ENCODE measurements at regions not wholly inside any gene's neighbourhood (a gene's known extent, or its start where the extent isn't known, plus 50 kb on each side); places are given as distances from the start of the nearest gene placed in this dataset.
"Not testable (repeated sequence)": the region's sequence is repeated elsewhere in the genome, so short reads cannot be mapped to it uniquely, and the experiment has no call there.

DNA sequence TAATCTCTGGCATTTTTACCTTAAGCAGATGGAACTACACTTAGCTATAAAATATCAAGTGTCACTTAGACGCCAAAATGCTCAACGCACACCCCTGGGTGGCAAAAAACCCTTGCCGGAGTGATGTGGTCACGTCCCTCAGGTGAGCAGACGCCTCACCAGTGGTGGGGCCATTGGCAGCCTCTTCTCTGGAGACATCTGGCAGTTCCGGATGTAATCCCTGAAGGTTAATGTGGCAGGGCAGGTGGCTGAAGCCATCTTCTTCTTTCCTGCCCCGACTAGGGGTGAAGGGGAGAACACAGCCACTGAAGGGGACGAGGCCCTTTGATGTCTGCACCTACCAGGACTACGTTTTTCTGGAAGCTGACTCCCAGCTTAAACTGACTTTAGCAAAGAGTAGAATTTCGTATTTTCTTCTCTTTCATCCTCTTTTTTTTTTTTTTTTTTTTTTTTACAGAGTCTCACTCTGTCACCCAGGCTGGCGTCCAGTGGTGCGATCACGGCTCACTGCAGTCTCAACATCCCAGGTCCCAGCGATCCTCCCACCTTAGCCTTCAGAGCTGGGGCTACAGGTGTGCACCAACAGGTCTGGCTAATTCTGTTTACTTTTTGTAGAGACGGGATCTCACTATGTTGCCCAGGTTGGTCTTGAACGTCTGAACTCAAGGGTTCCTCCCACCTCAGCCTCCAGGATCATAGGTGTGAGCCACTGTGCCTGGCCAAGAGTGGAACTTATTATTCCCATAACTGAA lies 152.1 kb downstream of the TTLL2 start:
- no peaks in the 10 kb centered on the region for H3K36me3 ChIP-seq
- H3K9me3 ChIP-seq (ENCODE audit: low read depth) = no peaks in the 10 kb centered on the region
- no peaks in the 10 kb centered on the region for H3K27me3 ChIP-seq
- TF ChIP-seq, protein P1, sequence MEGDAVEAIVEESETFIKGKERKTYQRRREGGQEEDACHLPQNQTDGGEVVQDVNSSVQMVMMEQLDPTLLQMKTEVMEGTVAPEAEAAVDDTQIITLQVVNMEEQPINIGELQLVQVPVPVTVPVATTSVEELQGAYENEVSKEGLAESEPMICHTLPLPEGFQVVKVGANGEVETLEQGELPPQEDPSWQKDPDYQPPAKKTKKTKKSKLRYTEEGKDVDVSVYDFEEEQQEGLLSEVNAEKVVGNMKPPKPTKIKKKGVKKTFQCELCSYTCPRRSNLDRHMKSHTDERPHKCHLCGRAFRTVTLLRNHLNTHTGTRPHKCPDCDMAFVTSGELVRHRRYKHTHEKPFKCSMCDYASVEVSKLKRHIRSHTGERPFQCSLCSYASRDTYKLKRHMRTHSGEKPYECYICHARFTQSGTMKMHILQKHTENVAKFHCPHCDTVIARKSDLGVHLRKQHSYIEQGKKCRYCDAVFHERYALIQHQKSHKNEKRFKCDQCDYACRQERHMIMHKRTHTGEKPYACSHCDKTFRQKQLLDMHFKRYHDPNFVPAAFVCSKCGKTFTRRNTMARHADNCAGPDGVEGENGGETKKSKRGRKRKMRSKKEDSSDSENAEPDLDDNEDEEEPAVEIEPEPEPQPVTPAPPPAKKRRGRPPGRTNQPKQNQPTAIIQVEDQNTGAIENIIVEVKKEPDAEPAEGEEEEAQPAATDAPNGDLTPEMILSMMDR (IDR thresholded peaks at IDR 0.05; ENCODE audit: low read depth, low read length) = no peak
- peaks cover 24% of the 10 kb centered on the region for H3K4me1 ChIP-seq (ENCODE audit: low read depth)
- DNase-seq (ENCODE audit: low read depth in 1 of 2, low spot score in 1 of 2) = no peak
- H3K27ac ChIP-seq = no peak overlapping the region
- no peak overlapping the region for H3K4me3 ChIP-seq

DNA sequence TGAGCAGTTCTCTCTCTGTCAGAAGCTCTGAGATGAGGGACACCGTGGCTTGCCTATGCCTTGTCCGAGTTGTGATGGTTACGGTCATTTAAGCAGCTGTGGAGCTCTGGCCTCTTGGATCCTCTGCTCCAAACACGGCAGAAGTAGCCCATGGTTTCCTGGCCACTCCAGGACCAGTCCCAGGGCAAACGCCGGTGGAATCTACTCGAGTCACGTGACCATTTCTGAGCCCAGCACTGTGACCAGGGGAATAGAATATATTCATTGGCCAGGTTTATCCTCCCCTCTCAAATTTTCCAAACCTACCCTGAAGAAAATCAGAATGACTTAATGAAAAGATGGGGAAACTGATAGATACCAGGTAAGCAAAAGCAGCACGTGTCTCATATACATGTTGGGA lies 152.8 kb downstream of the TTLL2 start:
- no peaks in the 10 kb centered on the region for H3K27me3 ChIP-seq
- no peaks in the 10 kb centered on the region for H3K9me3 ChIP-seq (ENCODE audit: low read depth)
- TF ChIP-seq, protein P1 (IDR thresholded peaks at IDR 0.05; ENCODE audit: low read depth, low read length) = no peak
- H3K4me3 ChIP-seq = no peak overlapping the region
- H3K36me3 ChIP-seq = no peaks in the 10 kb centered on the region
- H3K27ac ChIP-seq = no peak overlapping the region
- DNase-seq (ENCODE audit: low read depth in 1 of 2, low spot score in 1 of 2) = no peak
- H3K4me1 ChIP-seq (ENCODE audit: low read depth) = peaks cover 22% of the 10 kb centered on the region

- Histone ChIP-seq H3K4me3 (no peak overlapping the region), H3K27ac (no peak overlapping the region)
Measured at GRCh38 chr6:167479301-167479700, 154.4 kb downstream of the TTLL2 start.

GRCh38 chr6:167479901-167480648 lies 155.2 kb downstream of the TTLL2 start:
- no peak overlapping the region for H3K27ac ChIP-seq
- DNase-seq (ENCODE audit: low read depth in 1 of 2, low spot score in 1 of 2) = no peak
- TF ChIP-seq, protein P1 (IDR thresholded peaks at IDR 0.05; ENCODE audit: low read depth, low read length) = no peak
- peaks cover 9% of the 10 kb centered on the region for H3K4me1 ChIP-seq (ENCODE audit: low read depth)
- H3K4me3 ChIP-seq = no peak overlapping the region
- no peaks in the 10 kb centered on the region for H3K9me3 ChIP-seq (ENCODE audit: low read depth)
- H3K27me3 ChIP-seq = no peaks in the 10 kb centered on the region
- H3K36me3 ChIP-seq = no peaks in the 10 kb centered on the region

More at GRCh38 chr6:167479301-167479700, 154.4 kb downstream of the TTLL2 start:
- no peak for DNase-seq (ENCODE audit: low read depth in 1 of 2, low spot score in 1 of 2)
- Histone ChIP-seq H3K9me3 (ENCODE audit: low read depth) (no peaks in the 10 kb centered on the region), H3K27me3 (no peaks in the 10 kb centered on the region), H3K36me3 (no peaks in the 10 kb centered on the region), H3K4me1 (ENCODE audit: low read depth) (peaks cover 9% of the 10 kb centered on the region)
- TF ChIP-seq, protein P1 (IDR thresholded peaks at IDR 0.05; ENCODE audit: low read depth, low read length) = no peak

DNA sequence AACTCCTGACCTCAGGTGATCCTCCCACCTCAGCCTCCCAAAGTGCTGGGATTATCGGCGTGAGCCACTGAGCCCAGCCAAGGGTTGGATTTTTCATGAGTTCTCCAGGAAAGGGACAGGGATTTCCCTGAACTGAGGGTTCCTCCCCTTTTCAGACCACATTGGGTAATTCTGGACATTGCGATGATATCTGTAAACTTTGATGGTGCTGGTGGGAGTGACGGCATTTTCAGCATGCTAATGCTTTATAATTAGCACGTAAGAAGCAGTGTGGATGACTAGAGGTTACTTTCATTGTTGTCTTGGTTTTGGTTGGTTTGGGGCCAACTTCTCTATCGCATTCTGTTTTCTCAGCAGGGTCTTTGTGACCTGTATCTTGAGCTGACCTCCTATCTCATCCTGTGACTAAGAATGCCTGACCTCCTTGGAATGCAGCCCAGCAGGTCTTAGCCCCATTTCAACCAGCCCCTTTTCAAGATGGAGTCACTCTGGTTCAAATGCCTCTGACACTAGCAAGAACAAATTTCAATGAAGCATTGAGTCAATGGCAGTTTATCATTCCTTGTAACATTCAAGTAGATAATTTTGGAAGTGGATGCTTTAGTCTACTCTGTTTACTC lies 156.5 kb downstream of the TTLL2 start:
- no peak overlapping the region for H3K27ac ChIP-seq
- H3K4me1 ChIP-seq (ENCODE audit: low read depth) = peaks cover 1% of the 10 kb centered on the region
- DNase-seq (ENCODE audit: low read depth in 1 of 2, low spot score in 1 of 2) = peak in 1 of 2 donors; percentile 47
- H3K36me3 ChIP-seq = no peaks in the 10 kb centered on the region
- no peak overlapping the region for H3K4me3 ChIP-seq
- no peaks in the 10 kb centered on the region for H3K27me3 ChIP-seq
- TF ChIP-seq, protein P1 (IDR thresholded peaks at IDR 0.05; ENCODE audit: low read depth, low read length) = no peak
- H3K9me3 ChIP-seq (ENCODE audit: low read depth) = no peaks in the 10 kb centered on the region

- H3K27ac ChIP-seq; H3K4me3 ChIP-seq; H3K9me3 ChIP-seq (ENCODE audit: low read depth); H3K36me3 ChIP-seq; H3K27me3 ChIP-seq; H3K4me1 ChIP-seq (ENCODE audit: low read depth); DNase-seq (ENCODE audit: low read depth in 1 of 2, low spot score in 1 of 2): not testable (repeated sequence)
Measured at GRCh38 chr6:167482801-167483200, 157.9 kb downstream of the TTLL2 start.

All from cardiac muscle cell (in vitro differentiated cells and primary cell).